Activated CD4-positive, alpha-beta T cell treated with anti-CD3 and anti-CD28 coated beads for 48 hours (primary cell): ENCODE measurements at regions not wholly inside any gene's neighbourhood (a gene's known extent, or its start where the extent isn't known, plus 50 kb on each side); places are given as distances from the start of the nearest gene placed in this dataset.

Experiments used
- DNase-seq: peaks from one replicate; pipeline ENCODE4 v3.0.0-alpha.2; 2020

GRCh38 chr7:131090886-131091692 is 236.6 kb upstream of the MKLN1 start:
- DNase-seq: no peak

- no peak for DNase-seq
Observed at GRCh38 chr7:131094685-131095084, 233.0 kb upstream of the MKLN1 start.

- no peak for DNase-seq
Observed at GRCh38 chr7:131095346-131095745, 232.3 kb upstream of the MKLN1 start.

- no peak for DNase-seq
Observed at GRCh38 chr7:131096267-131096927, 231.3 kb upstream of the MKLN1 start.

- no peak for DNase-seq
Observed at GRCh38 chr7:131097662-131098376, 229.9 kb upstream of the MKLN1 start.

- DNase-seq: no peak
Observed at GRCh38 chr7:131098527-131098926, 229.1 kb upstream of the MKLN1 start.

GRCh38 chr7:131100357-131101054 is 227.2 kb upstream of the MKLN1 start:
- no peak for DNase-seq

GRCh38 chr7:131103997-131104396 is 223.7 kb upstream of the MKLN1 start:
- DNase-seq: no peak

- no peak for DNase-seq
Observed at GRCh38 chr7:131104596-131105293, 222.9 kb upstream of the MKLN1 start.

- no peak for DNase-seq
Observed at GRCh38 chr7:131105294-131105798, 222.3 kb upstream of the MKLN1 start.

- peak; percentile 80 for DNase-seq
Observed at GRCh38 chr7:131105799-131106680, 221.6 kb upstream of the MKLN1 start.

GRCh38 chr7:131106681-131107336 is 220.9 kb upstream of the MKLN1 start:
- DNase-seq: peak; percentile 63

- DNase-seq: peak; percentile 73
Observed at GRCh38 chr7:131107337-131108211, 220.1 kb upstream of the MKLN1 start.

- DNase-seq: no peak
Observed at GRCh38 chr7:131108212-131108940, 219.3 kb upstream of the MKLN1 start.

- no peak for DNase-seq
Observed at GRCh38 chr7:131109011-131109758, 218.5 kb upstream of the MKLN1 start.

- DNase-seq: peak; percentile 81
Observed at GRCh38 chr7:131109759-131110296, 217.8 kb upstream of the MKLN1 start.

- DNase-seq: no peak
Observed at GRCh38 chr7:131110297-131111080, 217.2 kb upstream of the MKLN1 start.
